ENCODE measurements at regions not wholly inside any gene's neighbourhood (a gene's known extent, or its start where the extent isn't known, plus 50 kb on each side); places are given as distances from the start of the nearest gene placed in this dataset.

- TF ChIP-seq CTCF (optimal IDR thresholded peaks at IDR 0.05 in 1 of 3, IDR thresholded peaks at IDR 0.05 in 1 of 3, conservative IDR thresholded peaks at IDR 0.05 in 1 of 3; ENCODE audit: extremely low read depth in 1 of 3, insufficient read depth in 2 of 3, low read length in 3 of 3) (no peak), EZH2 (IDR thresholded peaks at IDR 0.05; ENCODE audit: low read length) (no peak)
These were observed 662.6 kb downstream of the ACTL7B start for GRCh38 chr9:108193026-108193710.

All from keratinocyte (primary cell).